K562 (cell line): ENCODE measurements at regions not wholly inside any gene's neighbourhood (a gene's known extent, or its start where the extent isn't known, plus 50 kb on each side); places are given as distances from the start of the nearest gene placed in this dataset.
A peak's percentile ranks its signal among the peaks of the same experiment; 100 is the strongest.

Experiments used
- ATAC-seq: fragments of 200-7000 bp; cut with Tn5 transposase; 3 replicates; pipeline ENCODE4 v1.9.1; 2020; ENCODE audit warnings: moderate library complexity
- BruUV-seq: library from RNA; stranded (reverse); fragments of 400-500 nt; replicated peaks from 2 replicates; lab custom pipeline; 2021; lab: Mats Ljungman, UMichigan
- CTCF ChIA-PET: fragments of 300-600 bp; formaldehyde crosslinking; extraction: SDS; loops from one replicate; lab custom pipeline; 2021; ENCODE audit warnings: low intra/inter-chr PET ratio; lab: Yijun Ruan, JAX
- POLR2A ChIA-PET: fragments of 300-600, 350-650 bp; sonication (Branson Sonifier 250); formaldehyde crosslinking; extraction: SDS; loops from one replicate; lab custom pipeline; 2021; ENCODE audit warnings: antibody characterized with exemption, inconsistent platforms; lab: Yijun Ruan, JAX
- DNase-seq, 4 experiments: peaks; one replicate each; pipeline versions ENCODE4 v3.0.0 to v3.0.0-alpha.2; 2011 to 2018; ENCODE audit warnings: low spot score in 3 of 4, mixed read lengths in 3 of 4; ENCODE audit errors: extremely low read depth in 1 of 4
- FAIRE-seq: peaks from 2 replicates; lab custom pipeline; 2011; peaks lifted over from hg19 to GRCh38; lab: Jason Lieb, UNC
- H2AFZ ChIP-seq: 2 replicates; pipeline ENCODE4 v1.6.0; 2011; ENCODE audit warnings: low read depth, low read length, control low read depth, inconsistent platforms
- H3K27ac ChIP-seq: fragments of 200-600 bp; 3 replicates; pipeline ENCODE4 v1.8.0; 2011; ENCODE audit warnings: low read depth, mild to moderate bottlenecking, control low read depth, inconsistent platforms, low read length, moderate library complexity, mixed read lengths; ENCODE audit errors: extremely low read depth
- H3K27me3 ChIP-seq, 2 experiments: fragments of 300-600 bp in 1 of 2; 2 replicates in 1 of 2; 3 replicates in 1 of 2; pipeline versions ENCODE4 v1.6.0 to v1.8.0; 2011; ENCODE audit warnings: inconsistent platforms in 2 of 2, low read length in 2 of 2, mild to moderate bottlenecking in 1 of 2, mixed read lengths in 1 of 2, moderate library complexity in 1 of 2; ENCODE audit not compliant: control insufficient read depth in 2 of 2, insufficient read depth in 2 of 2
- H3K36me3 ChIP-seq: fragments of 300-600 bp; 3 replicates; pipeline ENCODE4 v1.8.0; 2011; ENCODE audit warnings: mild to moderate bottlenecking, low read length, inconsistent platforms; ENCODE audit not compliant: control insufficient read depth, insufficient read depth
- H3K4me1 ChIP-seq, 2 experiments: fragments of 200-600 bp in 1 of 2; replicated peaks in 1 of 2; 2 replicates in 1 of 2; 3 replicates in 1 of 2; pipeline versions ENCODE4 v1.5.1 to v1.8.0; 2011; ENCODE audit warnings: inconsistent platforms in 2 of 2, low read length in 2 of 2, mild to moderate bottlenecking in 1 of 2, mixed read lengths in 1 of 2, moderate library complexity in 1 of 2; ENCODE audit not compliant: control insufficient read depth in 2 of 2, insufficient read depth in 2 of 2
- H3K4me2 ChIP-seq: 2 replicates; pipeline ENCODE4 v1.6.1; 2011; ENCODE audit warnings: low read length, control low read depth, inconsistent platforms, mixed read lengths; ENCODE audit not compliant: insufficient read depth
- H3K4me3 ChIP-seq: fragments of 200-600 bp; sonication (generic), shearing (Covaris generic); 2 replicates; pipeline ENCODE4 v1.5.1; 2016; ENCODE audit warnings: control low read depth, inconsistent platforms
- H3K79me2 ChIP-seq: fragments of 200-600 bp; 3 replicates; pipeline ENCODE4 v1.8.0; 2011; ENCODE audit warnings: low read length, inconsistent platforms; ENCODE audit not compliant: control insufficient read depth, insufficient read depth
- H3K9ac ChIP-seq, 2 experiments: 2 replicates each; pipeline versions ENCODE4 v1.6.0 to v1.6.1; 2011; ENCODE audit warnings: low read depth in 2 of 2, low read length in 2 of 2, control low read depth in 1 of 2, inconsistent platforms in 1 of 2, mild to moderate bottlenecking in 1 of 2, mixed read lengths in 1 of 2; ENCODE audit not compliant: insufficient read depth in 1 of 2
- H3K9me1 ChIP-seq: one replicate; pipeline ENCODE4 v1.6.0; 2011; ENCODE audit warnings: inconsistent platforms, mild to moderate bottlenecking, low read length, moderate library complexity; ENCODE audit not compliant: control insufficient read depth, insufficient read depth
- H3K9me3 ChIP-seq: replicated peaks from 2 replicates; pipeline ENCODE4 v1.5.1; 2011; ENCODE audit warnings: low read depth, low read length, inconsistent platforms; ENCODE audit not compliant: control insufficient read depth, insufficient read depth
- H4K20me1 ChIP-seq: replicated peaks from 2 replicates; pipeline ENCODE4 v1.6.1; 2011; ENCODE audit warnings: low read length, inconsistent platforms, mixed read lengths; ENCODE audit not compliant: control insufficient read depth, insufficient read depth
- FOXK2 ChIP-seq, 2 experiments: fragments of 450-650 bp; IDR thresholded peaks in 1 of 2; conservative IDR thresholded peaks in 1 of 2; 2 replicates each; pipeline ENCODE4 v1.6.1; 2016; ENCODE audit warnings: low read depth in 2 of 2, mild to moderate bottlenecking in 1 of 2
- NCOA1 ChIP-seq: fragments of 450-650 bp; IDR thresholded peaks from 2 replicates; pipeline ENCODE4 v1.6.1; 2016; ENCODE audit warnings: low read depth
- NEUROD1 ChIP-seq: fragments of 150-350 bp; IDR thresholded peaks from 2 replicates; pipeline ENCODE4 v1.6.1; 2014; ENCODE audit warnings: borderline replicate concordance, low read length, low read depth; ENCODE audit not compliant: partially characterized antibody
- SREBF1 ChIP-seq: fragments of 150-350 bp; IDR thresholded peaks from 2 replicates; pipeline ENCODE4 v1.6.1; 2014; ENCODE audit warnings: antibody characterized with exemption, low read depth, low read length, borderline replicate concordance
- ZNF124 ChIP-seq: sonication (generic); formaldehyde crosslinking; IDR thresholded peaks from 2 replicates; pipeline ENCODE4 v1.8.1; 2022; ENCODE audit warnings: missing genetic modification reagents
- ZNF75A ChIP-seq: fragments of 450-650 bp; formaldehyde crosslinking; IDR thresholded peaks from 2 replicates; pipeline ENCODE4 v1.4.0; 2020; ENCODE audit warnings: mild to moderate bottlenecking
- WGBS: fragments of 100-300 bp; shearing (Covaris generic); methylation state at CpG from one replicate; pipeline ENCODE4 v1.1.6; 2016; ENCODE audit warnings: low coverage, mixed read lengths; ENCODE audit not compliant: insufficient coverage; ENCODE audit errors: missing lambda C conversion rate; 5-methylcytosine and 5-hydroxymethylcytosine counted together
- in situ Hi-C: fragments of 300-500 bp; cut with MboI; formaldehyde crosslinking; loops from 4 replicates; pipeline ENCODE4 v1.15.0; 2018; ENCODE audit warnings: inconsistent platforms, mixed read lengths
- intact Hi-C: fragments of 100-400 bp; cut with micrococcal nuclease; formaldehyde crosslinking; loops from 2 replicates; pipeline ENCODE4 v1.14.2; 2022

DNA sequence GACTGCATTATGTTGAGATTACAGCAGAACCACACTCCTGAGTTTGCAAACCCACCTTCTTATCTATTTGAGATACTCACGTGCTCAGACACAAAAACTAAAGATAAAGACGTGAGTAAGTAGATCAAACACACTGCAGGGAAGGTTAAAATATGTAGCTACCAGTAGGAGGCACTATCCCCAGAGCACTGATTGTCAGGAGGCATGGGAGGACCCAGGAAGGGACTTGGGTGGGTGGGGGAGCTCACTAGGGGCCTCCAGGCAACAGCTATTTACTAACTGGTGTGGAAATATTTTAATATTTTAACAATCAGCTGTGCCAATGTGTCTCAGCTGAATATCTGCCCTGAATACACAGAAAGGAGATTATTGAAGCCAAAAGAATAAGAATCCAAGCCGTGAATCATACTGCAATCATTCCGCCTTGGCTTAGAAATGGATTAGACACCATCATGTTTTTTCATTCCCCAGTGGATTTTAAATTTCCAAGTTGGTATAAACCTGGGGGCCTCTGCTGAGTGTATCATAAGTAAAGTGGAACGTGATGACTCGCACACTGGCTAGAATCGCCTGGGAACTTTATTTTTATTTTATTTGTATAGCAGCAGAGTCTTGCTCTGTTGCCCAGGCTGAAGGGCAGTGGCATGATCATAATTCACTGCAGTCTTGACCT, 73.2 kb upstream of the CACNA1A start:
- Histone ChIP-seq H3K4me2 (no peak overlapping the region), H3K27ac (no peak overlapping the region), H3K4me1 (no peaks in the 10 kb centered on the region), H4K20me1 (no peaks in the 10 kb centered on the region), H3K36me3 (no peaks in the 10 kb centered on the region), H2AFZ (no peak overlapping the region), H3K9me1 (no peaks in the 10 kb centered on the region), H3K4me3 (no peak overlapping the region), H3K9ac (no peak overlapping the region), H3K79me2 (no peaks in the 10 kb centered on the region), H3K9me3 (no peaks in the 10 kb centered on the region; the same call in none of the 2 replicates), H3K27me3 (peaks cover 0 to 2% of the 10 kb centered on the region in 2 experiments; a peak in 1 of 5 replicates)
- no peak for FAIRE-seq
- DNase-seq = peak in 2 of 4 experiments; percentile 33 to 36
- 2% methylated on average over 7 of the region's 7 CpGs for WGBS
- no TSS peak for BruUV-seq
- in situ Hi-C loops (loop anchor here (25.0 kb wide), 1 partner anchor 483 kb away; the partner anchor contains the start of genes MISP3 and PALM3), intact Hi-C loops (loop anchor here (10.0 kb wide), 1 partner anchor 135 kb away; no protein-coding TSS in a partner anchor)
- CTCF ChIA-PET = interaction anchor here (0.9 kb wide), 1 partner anchor 10 kb away, joined by 3 read pairs; no protein-coding TSS in a partner anchor
- POLR2A ChIA-PET = interaction anchor here (0.7 to 1.5 kb wide), 2 partner anchors 9 to 36 kb away, joined by 3 to 6 read pairs; no protein-coding TSS in a partner anchor
- no peak for TF ChIP-seq NEUROD1
- no peak for TF ChIP-seq NCOA1
- no peak for TF ChIP-seq ZNF124 (CRISPR knock-in tag)
- TF ChIP-seq ZNF75A (CRISPR knock-in tag) = no peak
- no peak for TF ChIP-seq FOXK2 (conservative IDR thresholded peaks at IDR 0.05 in 1 of 2, IDR thresholded peaks at IDR 0.05 in 1 of 2; ENCODE audit: low read depth in 2 of 2)
- TF ChIP-seq SREBF1 = no peak
- ATAC-seq = no peak
